MM.1S (cell line): ENCODE measurements at regions not wholly inside any gene's neighbourhood (a gene's known extent, or its start where the extent isn't known, plus 50 kb on each side); places are given as distances from the start of the nearest gene placed in this dataset.

Experiments
- DNase-seq: peaks from one replicate; pipeline ENCODE4 v3.0.0-alpha.2; 2015
- H2AFZ ChIP-seq: fragments of 300-600 bp; sonication (generic); 2 replicates; pipeline ENCODE4 v1.6.0; 2016; ENCODE audit warnings: antibody characterized with exemption, low read length
- H3F3A ChIP-seq: fragments of 300-600 bp; sonication (generic); 2 replicates; pipeline ENCODE4 v1.6.1; 2016; ENCODE audit warnings: mild to moderate bottlenecking, antibody characterized with exemption, low read length, moderate library complexity, mixed read lengths; ENCODE audit not compliant: insufficient read depth
- H3K27ac ChIP-seq: fragments of 300-600 bp; sonication (generic); 2 replicates; pipeline ENCODE4 v1.5.1; 2016; ENCODE audit warnings: mild to moderate bottlenecking, low read length
- H3K27me3 ChIP-seq: fragments of 300-600 bp; sonication (generic); replicated peaks from 2 replicates; pipeline ENCODE4 v1.6.0; 2016; ENCODE audit warnings: low read length; ENCODE audit not compliant: insufficient read depth
- H3K36me3 ChIP-seq: fragments of 300-600 bp; sonication (generic); replicated peaks from 2 replicates; pipeline ENCODE4 v1.6.1; 2016; ENCODE audit warnings: mild to moderate bottlenecking, low read length, mixed read lengths; ENCODE audit not compliant: insufficient read depth
- H3K4me1 ChIP-seq: fragments of 300-600 bp; sonication (generic); 2 replicates; pipeline ENCODE4 v1.6.1; 2016; ENCODE audit warnings: low read length, mixed read lengths
- H3K4me2 ChIP-seq: fragments of 300-600 bp; sonication (generic); 2 replicates; pipeline ENCODE4 v1.6.0; 2016; ENCODE audit warnings: low read depth, low read length
- H3K4me3 ChIP-seq: fragments of 300-600 bp; sonication (generic); 2 replicates; pipeline ENCODE4 v1.5.1; 2016; ENCODE audit warnings: low read length, mixed read lengths
- H3K79me2 ChIP-seq: fragments of 300-600 bp; sonication (generic); 2 replicates; pipeline ENCODE4 v1.6.1; 2016; ENCODE audit warnings: mixed run types, low read length, mixed read lengths
- H3K9ac ChIP-seq: fragments of 300-600 bp; sonication (generic); 2 replicates; pipeline ENCODE4 v1.6.1; 2016; ENCODE audit warnings: low read length, mixed read lengths
- H3K9me2 ChIP-seq: fragments of 300-600 bp; sonication (generic); replicated peaks from 2 replicates; pipeline ENCODE4 v1.6.1; 2016; ENCODE audit warnings: mild to moderate bottlenecking, low read length, mixed read lengths; ENCODE audit not compliant: insufficient read depth
- H3K9me3 ChIP-seq: fragments of 300-600 bp; sonication (generic); replicated peaks from 2 replicates; pipeline ENCODE4 v1.6.1; 2016; ENCODE audit warnings: mild to moderate bottlenecking, low read length, mixed read lengths; ENCODE audit not compliant: insufficient read depth
- H4K20me1 ChIP-seq: fragments of 300-600 bp; sonication (generic); 2 replicates; pipeline ENCODE4 v1.6.1; 2016; ENCODE audit warnings: mild to moderate bottlenecking, low read length, moderate library complexity, mixed read lengths; ENCODE audit not compliant: insufficient read depth
- CTCF ChIP-seq: fragments of 300-600 bp; sonication (generic); IDR thresholded peaks from 2 replicates; pipeline ENCODE4 v1.5.1; 2016; ENCODE audit warnings: antibody characterized with exemption, low read length, mixed read lengths
- EZH2 ChIP-seq: fragments of 300-600 bp; sonication (generic); optimal IDR thresholded peaks from 2 replicates; pipeline ENCODE3; 2017; ENCODE audit warnings: low read depth, mild to moderate bottlenecking, antibody characterized with exemption, low read length, mixed read lengths
- EZH2phosphoT487 ChIP-seq: fragments of 300-600 bp; sonication (generic); IDR thresholded peaks from 2 replicates; pipeline ENCODE4 v1.6.1; 2018; ENCODE audit warnings: antibody characterized with exemption, low read length

GRCh38 chr11:92342034-92342720, 117.6 kb downstream of the FAT3 start:
- no peaks in the 10 kb centered on the region for H3F3A ChIP-seq
- H3K27me3 ChIP-seq = no peaks in the 10 kb centered on the region
- H3K9ac ChIP-seq = no peak overlapping the region
- no peak for TF ChIP-seq CTCF
- TF ChIP-seq EZH2phosphoT487 = no peak
- no peak for TF ChIP-seq EZH2
- no peaks in the 10 kb centered on the region for H3K9me3 ChIP-seq
- no peak overlapping the region for H3K27ac ChIP-seq
- H3K9me2 ChIP-seq = no peaks in the 10 kb centered on the region
- no peak overlapping the region for H3K4me3 ChIP-seq
- no peaks in the 10 kb centered on the region for H3K36me3 ChIP-seq
- no peaks in the 10 kb centered on the region for H3K4me1 ChIP-seq
- no peak for DNase-seq
- no peaks in the 10 kb centered on the region for H3K79me2 ChIP-seq
- H4K20me1 ChIP-seq = no peaks in the 10 kb centered on the region
- H3K4me2 ChIP-seq = no peak overlapping the region
- H2AFZ ChIP-seq = no peak overlapping the region

GRCh38 chr11:92342886-92343285, 118.3 kb downstream of the FAT3 start:
- Histone ChIP-seq H4K20me1 (no peaks in the 10 kb centered on the region), H3K4me1 (no peaks in the 10 kb centered on the region), H3K4me3 (no peak overlapping the region), H3K27ac (no peak overlapping the region), H3K36me3 (no peaks in the 10 kb centered on the region), H3K4me2 (no peak overlapping the region), H3K9me3 (no peaks in the 10 kb centered on the region), H3K9ac (no peak overlapping the region), H3K9me2 (no peaks in the 10 kb centered on the region), H3F3A (no peaks in the 10 kb centered on the region), H2AFZ (no peak overlapping the region), H3K79me2 (no peaks in the 10 kb centered on the region), H3K27me3 (no peaks in the 10 kb centered on the region)
- DNase-seq = no peak
- TF ChIP-seq CTCF = no peak

- H2AFZ ChIP-seq = no peak overlapping the region
- no peaks in the 10 kb centered on the region for H4K20me1 ChIP-seq
- TF ChIP-seq EZH2 (no peak), CTCF (no peak), EZH2phosphoT487 (no peak)
These were observed 121.6 kb downstream of the FAT3 start for GRCh38 chr11:92346220-92346619.

More at GRCh38 chr11:92346220-92346619, 121.6 kb downstream of the FAT3 start:
- no peak overlapping the region for H3K9ac ChIP-seq
- DNase-seq = no peak
- H3K4me1 ChIP-seq = no peaks in the 10 kb centered on the region
- no peaks in the 10 kb centered on the region for H3K79me2 ChIP-seq
- H3F3A ChIP-seq = no peaks in the 10 kb centered on the region
- H3K27ac ChIP-seq = no peak overlapping the region
- H3K27me3 ChIP-seq = no peaks in the 10 kb centered on the region
- H3K9me2 ChIP-seq = no peaks in the 10 kb centered on the region
- no peak overlapping the region for H3K4me3 ChIP-seq
- no peaks in the 10 kb centered on the region for H3K36me3 ChIP-seq
- H3K4me2 ChIP-seq = no peak overlapping the region
- no peaks in the 10 kb centered on the region for H3K9me3 ChIP-seq
